UCSD-AML1 (cell line): ENCODE measurements at regions not wholly inside any gene's neighbourhood (a gene's known extent, or its start where the extent isn't known, plus 50 kb on each side); places are given as distances from the start of the nearest gene placed in this dataset.

ENCODE experiments used
- DNase-seq: peaks from one replicate; lab custom pipeline; 2025; ENCODE audit not compliant: unreplicated experiment; lab: John Stamatoyannopoulos, UW

- DNase-seq: no peak
Observed at GRCh38 chr3:177995381-177996085, 540.7 kb upstream of the KCNMB2 start.

DNA sequence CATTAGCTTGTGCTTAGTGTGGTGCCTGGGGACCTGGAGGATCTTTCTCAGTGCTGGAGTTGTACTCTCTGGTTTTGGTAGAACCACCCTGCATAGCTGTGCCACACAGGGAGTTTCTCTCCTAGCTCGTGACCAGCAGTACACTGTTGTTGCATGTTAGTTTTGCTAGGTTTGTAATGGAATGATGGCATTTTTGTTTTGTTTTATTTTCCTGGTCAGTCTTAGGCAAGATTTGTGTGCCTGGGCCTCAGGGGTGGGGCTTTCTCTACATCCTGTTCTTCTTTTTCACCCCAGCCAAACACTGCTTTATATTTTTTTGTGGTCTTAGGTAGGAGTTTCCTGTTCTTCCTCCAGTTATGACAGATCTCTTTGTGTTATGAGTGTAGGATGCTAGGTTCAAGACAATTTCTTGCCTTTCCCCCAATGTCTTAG, 534.5 kb upstream of the KCNMB2 start:
- no peak for DNase-seq

GRCh38 chr3:178002113-178002512, 534.1 kb upstream of the KCNMB2 start:
- DNase-seq: no peak

DNA sequence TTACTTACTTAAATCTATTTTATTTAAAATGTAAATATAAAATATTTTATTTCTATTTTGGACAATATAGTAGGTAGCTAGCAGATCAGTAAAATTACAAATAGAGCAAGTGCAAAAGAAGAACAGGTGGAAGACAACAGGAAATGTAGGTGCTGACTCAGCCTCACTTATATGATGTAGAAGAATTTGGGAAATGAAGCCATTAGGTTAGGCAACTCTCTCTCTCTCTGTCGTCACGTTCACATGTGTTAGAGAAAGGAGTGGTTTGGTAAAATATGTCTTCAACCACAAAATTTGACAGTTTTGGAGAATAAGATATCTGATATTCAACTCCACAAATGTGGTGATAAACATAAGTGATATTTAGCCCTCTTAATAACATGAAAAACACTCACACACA, 532.5 kb upstream of the KCNMB2 start:
- DNase-seq: no peak

DNA sequence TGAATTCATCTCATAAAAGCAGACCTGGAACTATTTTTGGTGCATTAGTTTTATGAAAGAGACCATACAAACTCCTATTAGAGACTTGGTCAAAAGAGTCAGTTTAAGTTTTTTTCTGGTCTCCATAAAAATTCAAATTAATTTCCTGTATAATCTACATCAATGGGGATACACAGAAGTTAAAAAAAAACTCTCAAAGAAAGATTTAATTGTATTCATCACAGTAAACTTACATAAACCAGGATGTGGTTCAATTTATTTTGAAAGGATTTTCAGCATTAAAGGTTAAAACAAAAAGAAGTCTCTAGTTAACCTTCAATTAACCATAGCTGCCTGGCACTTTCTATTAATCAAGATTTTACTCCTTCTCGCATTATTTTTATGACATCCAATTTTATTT, 530.3 kb upstream of the KCNMB2 start:
- no peak for DNase-seq

GRCh38 chr3:178010306-178010705, 525.9 kb upstream of the KCNMB2 start:
- no peak for DNase-seq

DNA sequence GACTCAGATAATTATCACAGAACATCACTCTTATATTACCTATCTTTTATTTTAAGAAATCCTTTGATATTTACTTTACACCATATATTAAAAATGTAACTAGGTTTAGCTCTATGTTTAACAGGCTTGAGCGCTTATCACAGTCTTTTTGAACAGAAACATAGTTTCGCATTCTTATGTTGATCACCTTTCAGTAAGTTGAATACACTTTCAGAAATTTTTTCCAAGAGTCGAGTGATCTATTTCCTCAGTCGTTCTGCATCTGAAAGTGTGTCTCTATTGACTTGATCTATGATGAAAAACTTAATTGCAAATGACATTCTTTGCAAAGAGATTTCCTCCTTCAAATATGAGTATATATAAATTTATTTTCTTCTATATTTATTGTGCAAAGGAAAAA, 516.6 kb upstream of the KCNMB2 start:
- no peak for DNase-seq

DNA sequence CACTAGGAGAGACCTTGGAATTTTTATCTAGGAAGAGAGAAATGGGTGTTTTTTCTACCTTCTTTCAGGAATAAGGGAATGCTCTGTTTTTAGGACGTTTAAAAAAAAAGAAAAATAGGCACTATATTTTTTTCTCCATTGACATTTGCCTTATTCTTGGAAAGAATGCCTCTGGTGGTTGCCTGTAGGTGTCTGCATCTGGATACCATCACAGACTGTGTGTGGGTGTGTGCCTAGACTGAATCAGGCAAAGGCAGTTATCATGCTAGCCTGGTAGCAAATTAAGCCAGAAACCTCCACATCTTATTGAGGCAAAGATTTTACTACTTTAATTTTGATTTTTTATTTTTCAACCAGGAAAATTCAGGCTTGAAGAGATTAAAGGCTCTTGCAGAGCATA, 513.6 kb upstream of the KCNMB2 start:
- DNase-seq: no peak

- no peak for DNase-seq
Observed at GRCh38 chr3:178028933-178029332, 507.3 kb upstream of the KCNMB2 start.

DNA sequence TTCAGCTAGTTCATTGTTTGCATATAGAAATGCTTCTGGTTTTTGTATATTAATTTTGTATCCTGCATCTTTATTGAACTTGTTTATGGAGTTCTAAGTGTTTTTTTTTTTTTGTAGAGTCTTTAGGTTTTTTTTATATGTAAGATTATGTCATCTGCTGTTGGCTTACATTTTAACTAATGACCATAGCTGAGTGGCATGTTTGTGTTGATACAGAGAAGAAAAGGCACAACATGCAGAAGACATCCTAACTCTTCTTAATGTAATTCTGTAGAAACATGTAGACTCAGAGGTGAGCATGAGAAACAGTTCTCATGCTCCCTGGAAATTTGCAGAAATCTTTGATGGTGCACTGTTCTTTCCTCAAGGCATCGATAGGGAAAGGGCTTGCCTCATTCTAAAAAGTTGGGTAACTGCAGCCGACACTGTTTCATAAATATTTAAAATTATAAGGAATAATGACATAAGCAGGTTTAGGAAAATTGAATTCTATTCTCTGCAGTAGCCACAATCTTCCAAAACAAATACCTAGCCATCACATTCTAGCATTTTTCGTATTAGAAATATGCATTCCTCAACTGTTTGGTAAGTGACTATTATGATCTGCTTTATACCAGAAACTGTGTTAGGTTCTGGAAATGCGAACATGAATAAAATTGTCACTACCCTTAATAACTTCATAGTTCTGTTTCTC, 499.6 kb upstream of the KCNMB2 start:
- no peak for DNase-seq

DNA sequence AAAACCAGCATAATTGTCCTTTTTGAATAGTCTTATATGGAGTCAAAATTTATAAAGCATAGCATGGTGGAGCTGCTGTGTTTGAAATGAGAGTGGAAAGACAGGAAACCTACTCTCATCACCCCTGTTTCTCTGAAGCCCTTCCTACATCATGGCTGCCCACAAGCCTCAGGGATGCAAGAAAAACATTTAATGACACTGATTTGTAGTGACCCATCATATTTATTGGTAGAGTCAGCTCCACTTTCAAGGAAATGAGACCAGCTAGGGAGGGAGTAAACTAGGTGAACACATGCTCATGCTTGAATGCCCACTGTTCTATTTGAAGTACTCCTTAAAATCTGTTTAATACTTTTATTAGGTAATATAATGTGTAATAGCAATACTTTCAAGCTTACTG, 494.3 kb upstream of the KCNMB2 start:
- DNase-seq: no peak

DNA sequence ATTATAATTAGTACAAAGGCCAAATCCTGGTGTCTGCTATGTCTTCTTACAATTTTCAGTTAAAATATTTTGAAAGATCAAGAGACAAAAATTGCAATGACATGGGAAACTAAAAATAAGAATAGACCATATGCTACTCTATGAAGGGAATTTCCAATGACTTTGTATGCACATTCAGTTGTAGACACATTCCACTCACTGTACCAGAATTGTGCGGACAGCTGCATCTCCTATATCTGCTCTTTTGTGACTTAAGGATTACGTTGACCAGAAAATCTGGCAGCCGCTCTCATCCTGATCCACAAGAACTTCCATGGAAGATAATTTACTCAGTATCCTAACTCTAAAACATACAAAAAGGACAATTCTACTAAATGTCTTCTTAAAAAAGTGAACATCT, 493.9 kb upstream of the KCNMB2 start:
- no peak for DNase-seq

GRCh38 chr3:178043084-178043483, 493.2 kb upstream of the KCNMB2 start:
- no peak for DNase-seq

GRCh38 chr3:178044320-178044719, 491.9 kb upstream of the KCNMB2 start:
- no peak for DNase-seq

DNA sequence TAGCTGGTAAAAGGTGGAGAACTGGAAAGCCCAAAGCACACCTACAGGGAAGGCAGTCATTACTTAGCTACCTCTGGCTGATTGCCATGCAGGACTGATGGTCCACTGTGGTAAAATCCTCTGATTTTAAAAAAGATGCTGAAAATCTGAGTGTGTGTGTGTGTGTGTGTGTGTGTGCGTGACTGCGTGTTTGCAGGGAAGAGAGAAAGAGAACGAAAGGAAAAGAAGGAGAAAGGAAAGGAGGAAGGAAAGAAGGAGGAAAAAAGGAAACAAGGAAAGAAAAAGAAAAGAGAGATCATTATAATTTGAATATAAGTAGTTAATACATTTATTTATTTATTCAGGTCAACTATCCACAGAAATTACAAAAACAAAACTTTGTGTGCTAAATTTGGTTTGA, 488.7 kb upstream of the KCNMB2 start:
- DNase-seq: no peak

DNA sequence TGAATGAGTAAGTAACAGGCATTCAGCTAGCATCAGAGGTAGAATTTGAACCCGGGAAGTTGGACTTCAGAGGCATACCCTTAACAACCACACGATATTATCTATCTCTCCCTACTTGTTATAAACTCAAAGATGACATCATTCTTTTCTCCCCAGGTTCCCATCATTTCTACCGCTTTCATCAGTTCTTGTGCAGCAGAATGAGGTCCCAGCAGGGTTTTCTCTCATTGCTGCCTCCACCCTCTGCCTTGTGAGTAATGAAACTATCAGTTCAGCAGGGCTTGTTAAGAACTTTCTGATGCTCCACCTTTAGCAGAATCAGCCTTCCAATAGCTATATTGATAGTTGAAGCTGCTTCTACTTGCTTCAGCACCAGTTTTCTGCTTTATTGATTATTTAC, 487.5 kb upstream of the KCNMB2 start:
- DNase-seq: no peak

- no peak for DNase-seq
Observed at GRCh38 chr3:178054471-178054870, 481.8 kb upstream of the KCNMB2 start.

DNA sequence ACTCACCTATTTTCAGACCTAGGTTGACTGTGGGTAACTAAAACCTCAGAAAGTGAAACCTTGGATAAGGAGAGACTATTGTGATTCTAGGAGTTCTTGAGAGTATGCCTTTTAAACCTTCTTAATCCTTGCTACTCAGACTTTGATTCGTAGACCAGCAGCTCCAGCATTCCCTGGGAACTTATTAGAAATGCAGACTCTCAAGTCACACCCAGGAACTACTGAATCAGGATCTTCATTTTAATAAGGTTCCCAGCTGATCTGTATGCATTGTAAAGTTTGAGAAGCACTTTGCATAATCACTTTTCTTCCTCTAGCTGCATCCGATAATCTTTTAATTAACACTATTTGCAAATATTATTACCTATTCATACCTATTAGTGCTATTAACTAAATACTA, 480.3 kb upstream of the KCNMB2 start:
- DNase-seq: no peak

GRCh38 chr3:178056868-178057267, 479.4 kb upstream of the KCNMB2 start:
- DNase-seq: no peak

- no peak for DNase-seq
Observed at GRCh38 chr3:178058629-178059028, 477.6 kb upstream of the KCNMB2 start.

DNA sequence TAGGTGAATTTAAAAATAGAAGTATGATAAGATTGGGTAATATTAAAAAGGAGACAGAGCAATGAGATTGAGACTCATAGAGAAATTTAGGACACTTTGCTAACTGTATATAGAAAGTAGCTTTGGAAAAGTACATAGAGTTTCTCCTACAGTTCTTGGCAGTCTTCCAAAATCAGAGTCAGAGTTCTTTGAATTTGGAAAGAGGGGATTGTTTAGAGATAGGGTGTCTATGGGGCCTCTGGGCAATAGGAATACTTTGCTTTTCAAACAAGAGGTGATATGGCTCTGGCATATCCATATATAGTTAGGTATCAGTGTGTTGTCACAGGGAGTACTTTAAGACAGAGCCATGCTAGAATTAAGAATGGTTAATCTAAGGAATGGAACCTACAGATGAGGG, 477.1 kb upstream of the KCNMB2 start:
- DNase-seq: no peak

- DNase-seq: no peak
Observed at GRCh38 chr3:178059836-178060235, 476.4 kb upstream of the KCNMB2 start.

DNA sequence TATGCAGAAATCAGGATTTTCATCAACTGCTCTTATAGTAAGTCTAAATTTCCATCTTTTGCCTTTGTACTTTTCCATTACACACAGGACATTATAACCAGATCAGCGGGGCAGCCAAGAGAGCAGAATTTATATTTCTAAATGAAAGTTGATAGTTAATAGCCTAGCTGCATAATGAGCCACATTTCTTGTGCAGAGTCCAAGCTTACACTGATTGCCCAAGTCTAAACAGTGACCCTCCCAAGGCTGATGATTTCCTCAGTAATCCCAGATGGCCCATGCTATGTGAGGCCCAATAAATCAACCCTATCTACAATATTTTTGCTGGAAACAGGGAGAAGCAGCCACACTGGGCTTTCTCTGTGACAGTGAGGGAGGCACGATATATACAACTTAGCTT, 475.8 kb upstream of the KCNMB2 start:
- DNase-seq: no peak
